ENCODE measurements at regions not wholly inside any gene's neighbourhood (a gene's known extent, or its start where the extent isn't known, plus 50 kb on each side); places are given as distances from the start of the nearest gene placed in this dataset.

- TF ChIP-seq, protein P1, sequence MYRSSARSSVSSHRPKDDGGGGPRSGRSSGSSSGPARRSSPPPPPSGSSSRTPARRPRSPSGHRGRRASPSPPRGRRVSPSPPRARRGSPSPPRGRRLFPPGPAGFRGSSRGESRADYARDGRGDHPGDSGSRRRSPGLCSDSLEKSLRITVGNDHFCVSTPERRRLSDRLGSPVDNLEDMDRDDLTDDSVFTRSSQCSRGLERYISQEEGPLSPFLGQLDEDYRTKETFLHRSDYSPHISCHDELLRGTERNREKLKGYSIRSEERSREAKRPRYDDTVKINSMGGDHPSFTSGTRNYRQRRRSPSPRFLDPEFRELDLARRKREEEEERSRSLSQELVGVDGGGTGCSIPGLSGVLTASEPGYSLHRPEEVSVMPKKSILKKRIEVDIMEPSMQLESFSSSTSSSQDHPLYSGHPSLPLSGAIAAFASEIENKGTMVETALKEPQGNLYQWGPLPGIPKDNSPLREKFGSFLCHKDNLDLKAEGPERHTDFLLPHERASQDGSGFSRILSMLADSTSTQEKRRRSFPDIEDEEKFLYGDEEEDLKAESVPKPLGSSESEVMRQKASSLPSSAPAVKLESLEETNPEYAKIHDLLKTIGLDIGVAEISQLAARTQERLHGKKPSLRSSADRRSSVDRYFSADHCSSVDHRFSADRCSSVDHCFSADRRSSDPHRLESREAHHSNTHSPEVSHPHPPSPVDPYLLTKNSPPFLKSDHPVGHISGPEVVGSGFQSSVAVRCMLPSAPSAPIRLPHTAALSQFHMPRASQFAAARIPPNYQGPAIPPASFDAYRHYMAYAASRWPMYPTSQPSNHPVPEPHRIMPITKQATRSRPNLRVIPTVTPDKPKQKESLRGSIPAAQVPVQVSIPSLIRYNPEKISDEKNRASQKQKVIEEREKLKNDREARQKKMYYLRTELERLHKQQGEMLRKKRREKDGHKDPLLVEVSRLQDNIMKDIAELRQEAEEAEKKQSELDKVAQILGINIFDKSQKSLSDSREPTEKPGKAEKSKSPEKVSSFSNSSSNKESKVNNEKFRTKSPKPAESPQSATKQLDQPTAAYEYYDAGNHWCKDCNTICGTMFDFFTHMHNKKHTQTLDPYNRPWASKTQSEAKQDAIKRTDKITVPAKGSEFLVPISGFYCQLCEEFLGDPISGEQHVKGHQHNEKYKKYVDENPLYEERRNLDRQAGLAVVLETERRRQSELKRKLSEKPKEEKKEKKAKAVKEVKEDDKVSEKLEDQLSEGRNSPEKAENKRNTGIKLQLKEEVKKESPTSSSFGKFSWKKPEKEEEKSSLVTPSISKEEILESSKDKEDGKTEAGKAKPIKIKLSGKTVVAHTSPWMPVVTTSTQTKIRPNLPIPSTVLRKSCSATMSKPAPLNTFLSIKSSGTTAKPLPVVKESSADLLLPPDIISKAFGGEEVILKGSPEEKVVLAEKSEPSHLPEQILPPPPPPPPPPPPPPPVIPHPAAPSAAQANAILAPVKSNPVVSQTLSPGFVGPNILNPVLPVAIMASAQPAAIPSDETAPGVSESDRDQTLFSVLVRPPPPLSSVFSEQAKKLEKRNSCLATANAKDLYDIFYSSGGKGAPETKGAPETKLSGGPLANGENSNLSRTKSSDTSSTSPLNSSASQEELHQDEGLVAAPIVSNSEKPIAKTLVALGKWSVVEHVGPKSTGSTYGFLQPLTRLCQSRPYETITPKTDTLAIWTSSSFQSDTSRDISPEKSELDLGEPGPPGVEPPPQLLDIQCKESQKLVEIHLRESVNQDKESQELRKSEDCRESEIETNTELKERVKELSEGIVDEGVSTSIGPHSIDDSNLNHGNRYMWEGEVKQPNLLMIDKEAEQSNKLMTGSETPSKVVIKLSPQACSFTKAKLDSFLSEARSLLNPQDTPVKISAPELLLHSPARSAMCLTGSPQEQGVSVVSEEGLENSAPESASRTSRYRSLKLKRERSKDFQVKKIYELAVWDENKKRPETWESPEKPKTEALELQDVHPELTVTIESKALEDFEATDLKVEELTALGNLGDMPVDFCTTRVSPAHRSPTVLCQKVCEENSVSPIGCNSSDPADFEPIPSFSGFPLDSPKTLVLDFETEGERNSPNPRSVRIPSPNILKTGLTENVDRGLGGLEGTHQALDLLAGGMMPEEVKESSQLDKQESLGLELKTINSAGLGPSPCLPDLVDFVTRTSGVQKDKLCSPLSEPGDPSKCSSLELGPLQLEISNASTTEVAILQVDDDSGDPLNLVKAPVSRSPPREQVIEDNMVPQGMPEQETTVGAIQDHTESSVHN (IDR thresholded peaks at IDR 0.05; ENCODE audit: borderline replicate concordance in 1 of 2, low read depth in 1 of 2): peak in 1 of 2 experiments; percentile 33; a peak in 1 of 4 replicates
- TF ChIP-seq, protein P2, sequence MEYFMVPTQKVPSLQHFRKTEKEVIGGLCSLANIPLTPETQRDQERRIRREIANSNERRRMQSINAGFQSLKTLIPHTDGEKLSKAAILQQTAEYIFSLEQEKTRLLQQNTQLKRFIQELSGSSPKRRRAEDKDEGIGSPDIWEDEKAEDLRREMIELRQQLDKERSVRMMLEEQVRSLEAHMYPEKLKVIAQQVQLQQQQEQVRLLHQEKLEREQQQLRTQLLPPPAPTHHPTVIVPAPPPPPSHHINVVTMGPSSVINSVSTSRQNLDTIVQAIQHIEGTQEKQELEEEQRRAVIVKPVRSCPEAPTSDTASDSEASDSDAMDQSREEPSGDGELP (CRISPR knock-in tag; IDR thresholded peaks at IDR 0.05; ENCODE audit: borderline replicate concordance): peak; percentile 99
- TF ChIP-seq CAMTA2 (CRISPR knock-in tag; conservative IDR thresholded peaks at IDR 0.05) (0 out of 2 replicates have a peak, but pooled peaks have one; percentile 61), ZNF263 (CRISPR knock-in tag; IDR thresholded peaks at IDR 0.05; ENCODE audit: borderline replicate concordance) (no peak), TOE1 (IDR thresholded peaks at IDR 0.05; ENCODE audit: borderline replicate concordance) (no peak), TOE1 (CRISPR knock-in tag; IDR thresholded peaks at IDR 0.05; ENCODE audit: borderline replicate concordance, low read depth) (no peak), MAZ (CRISPR knock-in tag; conservative IDR thresholded peaks at IDR 0.05 in 1 of 2, IDR thresholded peaks at IDR 0.05 in 1 of 2) (peak; percentile 55 to 65; a peak in 2 of 4 replicates), ZNF644 (tag; IDR thresholded peaks at IDR 0.05; ENCODE audit: low read depth) (no peak), ZNF311 (CRISPR knock-in tag; IDR thresholded peaks at IDR 0.05) (peak; percentile 12; the same call in 1 of the 2 replicates), ZNF395 (CRISPR knock-in tag; IDR thresholded peaks at IDR 0.05) (no peak), PML (IDR thresholded peaks at IDR 0.05; ENCODE audit: low read length) (peak; percentile 47; the same call in 1 of the 2 replicates), BRD9 (IDR thresholded peaks at IDR 0.05; ENCODE audit: low read depth, partially characterized antibody) (no peak)
- TF ChIP-seq, protein P3, sequence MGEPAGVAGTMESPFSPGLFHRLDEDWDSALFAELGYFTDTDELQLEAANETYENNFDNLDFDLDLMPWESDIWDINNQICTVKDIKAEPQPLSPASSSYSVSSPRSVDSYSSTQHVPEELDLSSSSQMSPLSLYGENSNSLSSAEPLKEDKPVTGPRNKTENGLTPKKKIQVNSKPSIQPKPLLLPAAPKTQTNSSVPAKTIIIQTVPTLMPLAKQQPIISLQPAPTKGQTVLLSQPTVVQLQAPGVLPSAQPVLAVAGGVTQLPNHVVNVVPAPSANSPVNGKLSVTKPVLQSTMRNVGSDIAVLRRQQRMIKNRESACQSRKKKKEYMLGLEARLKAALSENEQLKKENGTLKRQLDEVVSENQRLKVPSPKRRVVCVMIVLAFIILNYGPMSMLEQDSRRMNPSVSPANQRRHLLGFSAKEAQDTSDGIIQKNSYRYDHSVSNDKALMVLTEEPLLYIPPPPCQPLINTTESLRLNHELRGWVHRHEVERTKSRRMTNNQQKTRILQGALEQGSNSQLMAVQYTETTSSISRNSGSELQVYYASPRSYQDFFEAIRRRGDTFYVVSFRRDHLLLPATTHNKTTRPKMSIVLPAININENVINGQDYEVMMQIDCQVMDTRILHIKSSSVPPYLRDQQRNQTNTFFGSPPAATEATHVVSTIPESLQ (CRISPR knock-in tag; IDR thresholded peaks at IDR 0.05): 0 out of 2 replicates have a peak, but pooled peaks have one; percentile 45
Observed at GRCh38 chr2:8544786-8545694, 136.8 kb upstream of the ID2 start (continued).

Measured in K562 (cell line).